Esophagus muscularis mucosa (tissue), 3 donors: ENCODE measurements at regions not wholly inside any gene's neighbourhood (a gene's known extent, or its start where the extent isn't known, plus 50 kb on each side); places are given as distances from the start of the nearest gene placed in this dataset.

ENCODE experiments used
- CTCF ChIP-seq, 3 experiments: fragments of 200-600 bp in 2 of 3; fragments of 450-650 bp in 1 of 3; sonication (generic) in 2 of 3; IDR thresholded peaks; one replicate each; pipeline ENCODE4 v1.5.1; 2017 to 2019; ENCODE audit warnings: antibody characterized with exemption in 3 of 3, mild to moderate bottlenecking in 2 of 3, moderate library complexity in 1 of 3
- POLR2A ChIP-seq: fragments of 450-650 bp; IDR thresholded peaks from one replicate; pipeline ENCODE4 v1.6.1; 2017; ENCODE audit warnings: antibody characterized with exemption, moderate library complexity, mild to moderate bottlenecking, low read depth
- POLR2AphosphoS5 ChIP-seq, 2 donors: sonication (generic); formaldehyde crosslinking; IDR thresholded peaks; one replicate each; pipeline ENCODE4 v1.6.1; 2017; ENCODE audit warnings: antibody characterized with exemption in 2 of 2

GRCh38 chr5:39623291-39623865 lies 198.6 kb upstream of the DAB2 start:
- no peak for TF ChIP-seq CTCF (IDR thresholded peaks at IDR 0.05)
- no peak for TF ChIP-seq POLR2AphosphoS5 (IDR thresholded peaks at IDR 0.05)
- TF ChIP-seq POLR2A = no peak
